H9 (cell line): ENCODE measurements at regions not wholly inside any gene's neighbourhood (a gene's known extent, or its start where the extent isn't known, plus 50 kb on each side); places are given as distances from the start of the nearest gene placed in this dataset.

ENCODE experiments used
- DNase-seq: peaks from one replicate; pipeline ENCODE4 v3.0.0-alpha.2; 2017
- H2AFZ ChIP-seq: one replicate; pipeline ENCODE4 v1.6.1; 2013; ENCODE audit warnings: mild to moderate bottlenecking, low read length, control low read depth, moderate library complexity
- H2AK5ac ChIP-seq: 2 replicates; pipeline ENCODE4 v1.6.1; 2013; ENCODE audit warnings: low read length, control low read depth, mixed read lengths; ENCODE audit not compliant: insufficient read length
- H2BK120ac ChIP-seq: one replicate; pipeline ENCODE4 v1.6.1; 2013; ENCODE audit warnings: low read depth, mild to moderate bottlenecking, low read length, control low read depth, inconsistent platforms; ENCODE audit not compliant: poor library complexity, severe bottlenecking
- H2BK12ac ChIP-seq: 2 replicates; pipeline ENCODE4 v1.6.1; 2013; ENCODE audit warnings: low read length, control low read depth, mixed read lengths, low read depth; ENCODE audit not compliant: insufficient read length
- H2BK15ac ChIP-seq: 2 replicates; pipeline ENCODE4 v1.6.1; 2013; ENCODE audit warnings: low read depth, low read length, control low read depth
- H2BK20ac ChIP-seq: one replicate; pipeline ENCODE4 v1.6.1; 2013; ENCODE audit warnings: low read depth, mild to moderate bottlenecking, low read length, control low read depth, inconsistent platforms; ENCODE audit not compliant: poor library complexity, severe bottlenecking
- H2BK5ac ChIP-seq: 2 replicates; pipeline ENCODE4 v1.6.1; 2013; ENCODE audit warnings: low read length, control low read depth, mixed read lengths; ENCODE audit not compliant: insufficient read length
- H3K14ac ChIP-seq: 2 replicates; pipeline ENCODE4 v1.6.1; 2013; ENCODE audit warnings: low read length, control low read depth; ENCODE audit not compliant: insufficient read depth
- H3K18ac ChIP-seq: 2 replicates; pipeline ENCODE4 v1.6.1; 2013; ENCODE audit warnings: low read depth, mild to moderate bottlenecking, mixed read lengths, low read length, control low read depth; ENCODE audit not compliant: insufficient read length
- H3K23ac ChIP-seq: 2 replicates; pipeline ENCODE4 v1.6.1; 2013; ENCODE audit warnings: low read length, control low read depth, mixed read lengths, low read depth; ENCODE audit not compliant: insufficient read length
- H3K23me2 ChIP-seq: 2 replicates; pipeline ENCODE4 v1.6.1; 2013; ENCODE audit warnings: low read depth, mild to moderate bottlenecking, mixed read lengths, low read length, control low read depth; ENCODE audit not compliant: insufficient read length, poor library complexity, severe bottlenecking
- H3K27ac ChIP-seq: 2 replicates; pipeline ENCODE4 v1.5.1; 2013; ENCODE audit warnings: low read length, control low read depth, mixed read lengths, low read depth; ENCODE audit not compliant: insufficient read length
- H3K27me3 ChIP-seq: 2 replicates; pipeline ENCODE4 v1.6.1; 2013; ENCODE audit warnings: low read length, control low read depth, inconsistent platforms; ENCODE audit not compliant: insufficient read depth
- H3K4ac ChIP-seq: 2 replicates; pipeline ENCODE4 v1.6.1; 2013; ENCODE audit warnings: low read depth, mild to moderate bottlenecking, control low read depth, inconsistent platforms, low read length, moderate library complexity
- H3K4me1 ChIP-seq: 2 replicates; pipeline ENCODE4 v1.6.1; 2013; ENCODE audit warnings: low read length, control low read depth, inconsistent platforms; ENCODE audit not compliant: insufficient read depth
- H3K4me2 ChIP-seq: 2 replicates; pipeline ENCODE4 v1.6.1; 2013; ENCODE audit warnings: low read length, control low read depth, mixed read lengths; ENCODE audit not compliant: insufficient read length, insufficient read depth
- H3K56ac ChIP-seq: 2 replicates; pipeline ENCODE4 v1.6.1; 2013; ENCODE audit warnings: low read depth, mild to moderate bottlenecking, mixed read lengths, low read length, control low read depth; ENCODE audit not compliant: insufficient read length
- H3K79me1 ChIP-seq: 2 replicates; pipeline ENCODE4 v1.6.1; 2013; ENCODE audit warnings: low read depth, mild to moderate bottlenecking, moderate library complexity, low read length, control low read depth, inconsistent platforms; ENCODE audit not compliant: insufficient read depth, poor library complexity, severe bottlenecking
- H3K79me2 ChIP-seq: 2 replicates; pipeline ENCODE4 v1.6.1; 2013; ENCODE audit warnings: low read length, control low read depth, inconsistent platforms; ENCODE audit not compliant: insufficient read depth
- H3K9ac ChIP-seq: 2 replicates; pipeline ENCODE4 v1.6.1; 2013; ENCODE audit warnings: low read length, control low read depth, mixed read lengths; ENCODE audit not compliant: insufficient read length; ENCODE audit errors: extremely low read depth
- H3K9me3 ChIP-seq: one replicate; pipeline ENCODE4 v1.6.1; 2013; ENCODE audit warnings: low read depth, low read length, inconsistent platforms; ENCODE audit not compliant: control insufficient read depth
- H3T11ph ChIP-seq: one replicate; pipeline ENCODE4 v1.6.1; 2013; ENCODE audit warnings: mild to moderate bottlenecking, low read length, control low read depth, inconsistent platforms
- H4K20me1 ChIP-seq: one replicate; pipeline ENCODE4 v1.6.1; 2013; ENCODE audit not compliant: control insufficient read depth, insufficient read length, insufficient read depth
- H4K5ac ChIP-seq: 2 replicates; pipeline ENCODE4 v1.6.1; 2013; ENCODE audit warnings: low read depth, mild to moderate bottlenecking, mixed read lengths, low read length, control low read depth; ENCODE audit not compliant: insufficient read length
- H4K8ac ChIP-seq: replicated peaks from 2 replicates; pipeline ENCODE4 v1.6.1; 2013; ENCODE audit warnings: low read length, control low read depth, mixed read lengths, low read depth; ENCODE audit not compliant: insufficient read length
- H4K91ac ChIP-seq: 2 replicates; pipeline ENCODE4 v1.6.1; 2013; ENCODE audit warnings: low read depth, mild to moderate bottlenecking, moderate library complexity, mixed read lengths, low read length, control low read depth; ENCODE audit not compliant: insufficient read length
- H3K27ac Mint-ChIP-seq, 3 experiments: 2 replicates in 2 of 3; 3 replicates in 1 of 3; pipeline ENCODE4 v1.8.0; 2020 to 2021; ENCODE audit warnings: mixed read lengths in 3 of 3, mild to moderate bottlenecking in 1 of 3, moderate library complexity in 1 of 3
- H3K27me3 Mint-ChIP-seq: 2 replicates; pipeline ENCODE4 v1.8.0; 2021; ENCODE audit warnings: low read depth, mild to moderate bottlenecking, moderate library complexity, mixed read lengths
- H3K36me3 Mint-ChIP-seq, 3 experiments: 2 replicates in 2 of 3; 3 replicates in 1 of 3; pipeline ENCODE4 v1.8.0; 2020 to 2021; ENCODE audit warnings: low read depth in 3 of 3, mixed read lengths in 3 of 3; ENCODE audit not compliant: insufficient read depth in 1 of 3
- H3K4me1 Mint-ChIP-seq, 2 experiments: 2 replicates each; pipeline ENCODE4 v1.8.0; 2020; ENCODE audit warnings: mixed read lengths in 2 of 2
- H3K4me3 Mint-ChIP-seq, 2 experiments: 2 replicates in 1 of 2; 3 replicates in 1 of 2; pipeline ENCODE4 v1.8.0; 2020 to 2021; ENCODE audit warnings: mild to moderate bottlenecking in 2 of 2, mixed read lengths in 2 of 2, moderate library complexity in 1 of 2
- H3K9me3 Mint-ChIP-seq, 2 experiments: 2 replicates in 1 of 2; 3 replicates in 1 of 2; pipeline ENCODE4 v1.8.0; 2020; ENCODE audit warnings: mild to moderate bottlenecking in 2 of 2, mixed read lengths in 2 of 2, moderate library complexity in 1 of 2
- CTCF ChIP-seq: fragments of 200-600 bp; sonication (generic); conservative IDR thresholded peaks from 3 replicates; pipeline ENCODE4 v1.8.0; 2021; ENCODE audit warnings: antibody characterized with exemption, mild to moderate bottlenecking
- WGBS: extraction: QIAGEN DNeasy Blood & Tissue Kit; methylation state at CpG from one replicate; pipeline ENCODE4 v1.1.7; 2013; ENCODE audit warnings: missing lambda C conversion rate, low lambda C conversion rate, mixed read lengths; ENCODE audit not compliant: insufficient read length; ENCODE audit errors: extremely low coverage; 5-methylcytosine and 5-hydroxymethylcytosine counted together

DNA sequence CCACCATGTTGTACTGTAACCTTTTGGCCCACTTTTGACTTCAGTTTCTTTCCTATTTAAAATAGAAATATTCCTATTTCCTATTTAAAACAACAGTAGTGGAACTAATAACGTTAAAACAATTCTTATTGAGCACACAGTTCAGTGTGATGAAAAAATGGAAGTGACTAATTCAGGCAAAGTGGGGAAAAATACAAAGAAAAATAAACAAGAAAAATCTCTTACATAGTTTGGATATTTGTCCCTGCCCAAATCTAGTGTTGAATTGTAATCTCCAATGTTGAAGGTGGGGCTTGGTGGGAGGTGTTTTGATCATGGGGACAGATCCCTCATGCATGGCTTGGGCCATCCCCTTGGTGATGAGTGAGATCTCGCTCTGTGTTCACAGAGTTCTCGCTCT lies 198.1 kb upstream of the CPHXL start:
- Histone ChIP-seq H3K56ac (no peak overlapping the region), H2BK15ac (no peak overlapping the region), H4K20me1 (no peaks in the 10 kb centered on the region), H3K23me2 (no peaks in the 10 kb centered on the region), H2AFZ (no peak overlapping the region), H3K79me1 (no peaks in the 10 kb centered on the region), H3K14ac (no peak overlapping the region), H3K23ac (no peak overlapping the region), H3K9me3 (peaks cover 7% of the 10 kb centered on the region), H4K91ac (no peak overlapping the region), H4K5ac (no peak overlapping the region), H3K27ac (no peak overlapping the region), H4K8ac (no peak overlapping the region), H2BK20ac (no peak overlapping the region), H2BK5ac (no peak overlapping the region), H3T11ph (no peak overlapping the region), H3K18ac (no peak overlapping the region), H3K4me2 (no peak overlapping the region), H3K79me2 (no peaks in the 10 kb centered on the region), H3K27me3 (peaks cover 51% of the 10 kb centered on the region), H3K9ac (no peak overlapping the region), H3K4ac (no peak overlapping the region), H2AK5ac (no peak overlapping the region), H2BK12ac (no peak overlapping the region), H2BK120ac (no peak overlapping the region), H3K4me1 (no peaks in the 10 kb centered on the region; the same call in 1 of the 2 replicates)
- TF ChIP-seq CTCF = no peak
- no peak overlapping the region for H3K27ac Mint-ChIP-seq
- no peak overlapping the region for H3K4me3 Mint-ChIP-seq
- DNase-seq = no peak
- peaks cover 29 to 34% of the 10 kb centered on the region in 2 experiments for H3K4me1 Mint-ChIP-seq
- no peaks in the 10 kb centered on the region for H3K36me3 Mint-ChIP-seq
- H3K9me3 Mint-ChIP-seq = peaks cover 13 to 15% of the 10 kb centered on the region in 2 experiments
- no CpG with 5 or more reads among the region's 3 CpGs for WGBS
- H3K27me3 Mint-ChIP-seq = peaks cover 100% of the 10 kb centered on the region
